GM18505 (cell line): ENCODE measurements at regions not wholly inside any gene's neighbourhood (a gene's known extent, or its start where the extent isn't known, plus 50 kb on each side); places are given as distances from the start of the nearest gene placed in this dataset.

Source experiments
- ATAC-seq: cut with Tn5 transposase; IDR thresholded peaks from one replicate; pipeline ENCODE4 v1.9.1; 2021; ENCODE audit not compliant: unreplicated experiment
- POLR2A ChIP-seq: IDR thresholded peaks from 4 replicates; pipeline ENCODE4 v1.6.1; 2011; ENCODE audit warnings: borderline replicate concordance; ENCODE audit not compliant: insufficient read depth, insufficient read length; ENCODE audit errors: extremely low read depth

- no peak for TF ChIP-seq POLR2A
- no peak for ATAC-seq
Measured at GRCh38 chrX:39893417-39894338, 204.1 kb downstream of the BCOR start.

- no peak for TF ChIP-seq POLR2A
- no peak for ATAC-seq
Measured at GRCh38 chrX:39894683-39895082, 203.1 kb downstream of the BCOR start.

- ATAC-seq = no peak
- TF ChIP-seq POLR2A = no peak
Measured at GRCh38 chrX:39895218-39896110, 202.3 kb downstream of the BCOR start.

GRCh38 chrX:39896951-39897740 is 200.6 kb downstream of the BCOR start:
- no peak for ATAC-seq

DNA sequence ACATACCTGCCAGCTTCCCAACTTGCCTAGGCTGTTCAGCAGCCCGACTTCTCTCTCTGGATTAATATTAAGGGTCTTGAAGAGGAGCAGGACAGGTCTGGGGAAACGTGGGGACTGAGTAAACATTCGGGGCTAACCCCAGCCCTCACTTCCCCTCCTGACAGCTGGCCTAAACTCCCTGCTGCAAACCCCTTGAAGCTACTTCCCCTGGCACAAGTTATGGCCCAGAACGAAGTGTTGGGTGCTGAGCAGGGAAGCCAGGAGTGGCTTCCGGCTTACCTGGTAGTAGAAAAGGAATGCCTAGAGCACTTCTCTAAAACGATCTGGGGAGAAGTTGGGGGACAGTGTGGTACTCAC is 200.0 kb downstream of the BCOR start:
- no peak for TF ChIP-seq POLR2A
- no peak for ATAC-seq

More at GRCh38 chrX:39896951-39897740, 200.6 kb downstream of the BCOR start:
- TF ChIP-seq POLR2A = no peak

- TF ChIP-seq POLR2A = no peak
- no peak for ATAC-seq
Measured at GRCh38 chrX:39898147-39898546, 199.6 kb downstream of the BCOR start.

DNA sequence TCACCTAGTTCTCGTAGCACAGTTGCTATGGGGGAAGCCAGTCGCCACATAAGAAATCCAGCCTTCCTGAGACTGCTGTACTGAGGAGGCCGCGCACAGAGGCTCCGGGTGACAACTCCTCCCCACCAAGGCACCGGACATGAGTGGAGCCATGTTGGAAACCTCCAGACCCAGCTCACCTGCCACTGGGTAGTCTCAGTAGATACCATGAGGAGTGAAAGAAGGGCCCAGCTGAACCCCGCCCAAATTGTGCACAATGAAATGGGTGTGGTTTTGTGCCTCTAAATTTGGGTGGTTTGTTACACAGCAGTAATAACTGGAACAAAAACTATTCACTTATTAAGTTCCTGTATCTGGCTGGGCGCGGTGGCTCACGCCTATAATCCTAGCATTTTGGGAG is 198.7 kb downstream of the BCOR start:
- TF ChIP-seq POLR2A = no peak
- ATAC-seq = no peak

GRCh38 chrX:39899856-39900776 is 197.6 kb downstream of the BCOR start:
- no peak for TF ChIP-seq POLR2A
- ATAC-seq = no peak

DNA sequence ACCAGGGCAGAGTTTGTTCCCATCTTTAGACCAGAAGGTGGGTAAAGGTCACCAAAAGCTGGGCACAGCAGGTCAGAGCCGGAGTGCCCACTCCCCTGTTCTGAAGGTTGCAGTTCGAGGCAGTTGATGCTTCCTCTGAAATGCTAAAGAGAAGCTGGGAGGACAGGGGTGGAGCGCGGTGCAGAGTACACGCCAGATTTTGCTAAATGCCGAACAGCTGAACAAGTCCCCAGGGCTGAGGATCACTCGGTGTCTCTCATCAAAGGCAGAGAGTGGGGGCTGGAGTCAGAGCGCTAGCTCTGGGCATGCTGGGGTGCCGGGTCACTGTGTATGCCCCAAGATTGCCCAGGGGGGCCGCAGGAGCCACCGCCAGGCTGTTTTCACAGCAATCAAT is 197.0 kb downstream of the BCOR start:
- ATAC-seq = no peak
- TF ChIP-seq POLR2A = no peak

DNA sequence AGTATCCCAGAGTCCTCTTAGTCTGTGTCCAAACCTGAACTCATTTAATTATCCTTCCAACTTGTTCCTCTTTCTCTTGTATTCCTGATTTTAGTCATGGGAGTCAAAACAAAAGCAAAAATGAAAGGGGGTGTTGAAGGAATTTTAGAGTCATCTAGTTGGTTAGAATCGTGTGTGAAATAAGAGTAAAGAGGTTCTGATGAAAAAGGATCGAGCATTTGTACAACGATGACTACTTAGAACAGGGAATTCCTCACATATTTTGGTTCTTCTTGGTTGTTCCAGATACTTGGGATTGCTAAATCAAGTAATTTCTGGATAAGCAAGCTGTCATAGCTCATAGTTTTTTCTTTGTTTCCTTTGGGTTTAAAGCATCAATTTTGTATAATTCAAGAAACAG is 194.4 kb downstream of the BCOR start:
- TF ChIP-seq POLR2A = no peak
- no peak for ATAC-seq

DNA sequence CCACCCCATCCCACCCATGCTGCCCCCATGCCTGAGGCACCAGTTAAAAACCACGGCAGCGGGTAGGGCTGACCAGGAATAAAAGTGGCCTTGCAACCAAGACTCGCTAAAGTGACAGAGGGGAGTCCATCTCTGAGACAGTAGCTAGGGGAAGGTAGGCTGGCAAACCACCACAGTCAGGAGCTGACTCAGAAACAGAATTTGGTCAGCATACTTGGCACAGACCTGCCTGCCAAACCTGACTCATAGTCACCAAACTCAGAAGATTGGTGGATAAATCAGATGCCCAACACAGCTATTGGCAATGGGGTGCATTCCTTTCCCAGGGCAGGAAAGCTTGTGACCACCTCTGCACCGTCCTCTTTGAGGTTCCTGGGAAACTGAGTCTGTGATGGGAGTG is 193.8 kb downstream of the BCOR start:
- TF ChIP-seq POLR2A = no peak
- no peak for ATAC-seq
